GM23338 (cell line): ENCODE measurements at regions not wholly inside any gene's neighbourhood (a gene's known extent, or its start where the extent isn't known, plus 50 kb on each side); places are given as distances from the start of the nearest gene placed in this dataset.

ENCODE experiments used
- ATAC-seq: fragments of 200-7000 bp; cut with Tn5 transposase; 3 replicates; pipeline ENCODE4 v1.9.1; 2020
- DNase-seq: peaks from one replicate; pipeline ENCODE4 v3.0.0-alpha.2; 2015; ENCODE audit warnings: low spot score
- H2AFZ ChIP-seq: fragments of 200-600 bp; sonication (generic); 2 replicates; pipeline ENCODE4 v1.8.0; 2016; ENCODE audit warnings: antibody characterized with exemption, mild to moderate bottlenecking, moderate library complexity
- H3F3A ChIP-seq: fragments of 200-600 bp; sonication (generic); replicated peaks from 2 replicates; pipeline ENCODE4 v1.8.0; 2017; ENCODE audit warnings: antibody characterized with exemption, mixed run types, low read depth
- H3K27ac ChIP-seq: fragments of 200-600 bp; sonication (generic); 2 replicates; pipeline ENCODE4 v1.6.1; 2016; ENCODE audit warnings: low read depth
- H3K27me3 ChIP-seq: fragments of 200-600 bp; sonication (generic); 2 replicates; pipeline ENCODE4 v1.8.0; 2016; ENCODE audit warnings: mild to moderate bottlenecking, mixed run types, moderate library complexity; ENCODE audit not compliant: insufficient read depth
- H3K36me3 ChIP-seq: fragments of 200-600 bp; sonication (generic); 2 replicates; pipeline ENCODE4 v1.8.0; 2016; ENCODE audit warnings: mild to moderate bottlenecking; ENCODE audit not compliant: insufficient read depth
- H3K4me1 ChIP-seq: fragments of 200-600 bp; sonication (generic); 2 replicates; pipeline ENCODE4 v1.8.0; 2016; ENCODE audit warnings: mild to moderate bottlenecking, moderate library complexity; ENCODE audit not compliant: insufficient read depth
- H3K4me2 ChIP-seq: fragments of 200-600 bp; sonication (generic); 2 replicates; pipeline ENCODE4 v1.7.1; 2017; ENCODE audit warnings: mixed run types
- H3K4me3 ChIP-seq: fragments of 200-600 bp; sonication (generic); 2 replicates; pipeline ENCODE4 v1.6.1; 2016; ENCODE audit warnings: mixed run types
- H3K79me2 ChIP-seq: fragments of 200-600 bp; sonication (generic); replicated peaks from 2 replicates; pipeline ENCODE4 v1.8.0; 2017; ENCODE audit warnings: mild to moderate bottlenecking; ENCODE audit not compliant: insufficient read depth
- H3K9me2 ChIP-seq: fragments of 200-600 bp; sonication (generic); 2 replicates; pipeline ENCODE4 v1.8.0; 2017; ENCODE audit not compliant: insufficient read depth
- H4K20me1 ChIP-seq: fragments of 200-600 bp; sonication (generic); replicated peaks from 2 replicates; pipeline ENCODE4 v1.8.0; 2017; ENCODE audit warnings: mild to moderate bottlenecking; ENCODE audit not compliant: insufficient read depth
- H3K27ac Mint-ChIP-seq: 2 replicates; pipeline ENCODE4 v1.8.0; 2020; ENCODE audit warnings: inconsistent platforms, mild to moderate bottlenecking, moderate library complexity, mixed read lengths
- H3K27me3 Mint-ChIP-seq: 3 replicates; pipeline ENCODE4 v1.8.0; 2022; ENCODE audit warnings: low read depth, mild to moderate bottlenecking, moderate library complexity, mixed read lengths, inconsistent platforms; ENCODE audit not compliant: insufficient read depth, poor library complexity
- H3K36me3 Mint-ChIP-seq: 3 replicates; pipeline ENCODE4 v1.8.0; 2021; ENCODE audit warnings: low read depth, mild to moderate bottlenecking, inconsistent platforms, moderate library complexity, mixed read lengths
- H3K4me1 Mint-ChIP-seq: 3 replicates; pipeline ENCODE4 v1.8.0; 2020; ENCODE audit warnings: mild to moderate bottlenecking, inconsistent platforms, mixed read lengths
- H3K4me3 Mint-ChIP-seq: 3 replicates; pipeline ENCODE4 v1.8.0; 2021; ENCODE audit warnings: moderate library complexity, mild to moderate bottlenecking, inconsistent platforms, mixed read lengths
- H3K9me3 Mint-ChIP-seq: 3 replicates; pipeline ENCODE4 v1.8.0; 2020; ENCODE audit warnings: moderate library complexity, mild to moderate bottlenecking, inconsistent platforms, mixed read lengths
- CREB1 ChIP-seq: fragments of 250-450 bp; sonication (Bioruptor Pico); IDR thresholded peaks from 2 replicates; pipeline ENCODE4 v1.5.0; 2020; ENCODE audit warnings: low read depth, mild to moderate bottlenecking, moderate library complexity
- CTCF ChIP-seq, 2 experiments: fragments of 200-600 bp in 1 of 2; sonication (generic) in 1 of 2; conservative IDR thresholded peaks; 2 replicates each; pipeline versions ENCODE4 v1.5.1 to v1.6.1; 2016 to 2017; ENCODE audit warnings: antibody characterized with exemption in 2 of 2, low read depth in 2 of 2, mild to moderate bottlenecking in 2 of 2, moderate library complexity in 1 of 2
- ETS1 ChIP-seq: IDR thresholded peaks from 2 replicates; pipeline ENCODE4 v1.6.1; 2016; ENCODE audit warnings: antibody characterized with exemption
- EZH2 ChIP-seq: fragments of 200-600 bp; sonication (generic); IDR thresholded peaks from one replicate; pipeline ENCODE4 v1.8.0; 2017; ENCODE audit warnings: antibody characterized with exemption, mild to moderate bottlenecking, low read depth; ENCODE audit not compliant: unreplicated experiment
- EZH2phosphoT487 ChIP-seq: fragments of 200-600 bp; sonication (generic); IDR thresholded peaks from one replicate; pipeline ENCODE4 v1.8.1; 2018; ENCODE audit warnings: antibody characterized with exemption; ENCODE audit not compliant: unreplicated experiment
- JUNB ChIP-seq: IDR thresholded peaks from one replicate; pipeline ENCODE4 v1.6.1; 2016; ENCODE audit warnings: antibody characterized with exemption; ENCODE audit not compliant: unreplicated experiment
- NANOG ChIP-seq: IDR thresholded peaks from 2 replicates; pipeline ENCODE4 v1.6.1; 2016; ENCODE audit warnings: antibody characterized with exemption, borderline replicate concordance
- POLR2AphosphoS5 ChIP-seq: IDR thresholded peaks from 2 replicates; pipeline ENCODE4 v1.6.1; 2016; ENCODE audit warnings: antibody characterized with exemption, low read depth
- REST ChIP-seq: IDR thresholded peaks from one replicate; pipeline ENCODE4 v1.6.1; 2018; ENCODE audit warnings: antibody characterized with exemption; ENCODE audit not compliant: unreplicated experiment
- STAT1 ChIP-seq: IDR thresholded peaks from one replicate; pipeline ENCODE4 v1.6.1; 2016; ENCODE audit warnings: antibody characterized with exemption; ENCODE audit not compliant: unreplicated experiment
- ZNF114 ChIP-seq: fragments of 250-450 bp; sonication (Bioruptor Pico); IDR thresholded peaks from 2 replicates; pipeline ENCODE4 v1.5.0; 2020; ENCODE audit warnings: mild to moderate bottlenecking, moderate library complexity
- ZNF331 ChIP-seq: fragments of 250-450 bp; sonication (Bioruptor Pico); IDR thresholded peaks from 2 replicates; pipeline ENCODE4 v1.5.0; 2020; ENCODE audit warnings: low read depth, mild to moderate bottlenecking, moderate library complexity
- ZNF462 ChIP-seq: fragments of 250-450 bp; sonication (Bioruptor Pico); IDR thresholded peaks from 2 replicates; pipeline ENCODE4 v1.5.0; 2020; ENCODE audit warnings: mild to moderate bottlenecking, moderate library complexity

- H3K27me3 Mint-ChIP-seq: no peaks in the 10 kb centered on the region
- H3K27ac Mint-ChIP-seq: no peak overlapping the region
- 0 out of 2 replicates have a peak, but pooled peaks cover 3% of the 10 kb centered on the region for H3K9me2 ChIP-seq
- H3K4me1 Mint-ChIP-seq: no peaks in the 10 kb centered on the region
- no peak for TF ChIP-seq REST
- TF ChIP-seq CTCF (conservative IDR thresholded peaks at IDR 0.05; ENCODE audit: low read depth in 2 of 2): no peak
- TF ChIP-seq EZH2: no peak
- no peak for TF ChIP-seq ZNF114 (CRISPR knock-in tag)
- TF ChIP-seq POLR2AphosphoS5: no peak
- TF ChIP-seq EZH2phosphoT487: no peak
- TF ChIP-seq ETS1: no peak
- no peak for TF ChIP-seq STAT1
- TF ChIP-seq NANOG: no peak
- TF ChIP-seq ZNF331 (CRISPR knock-in tag): no peak
- no peak for TF ChIP-seq JUNB
- no peak for TF ChIP-seq ZNF462
- no peak for TF ChIP-seq CREB1 (CRISPR knock-in tag)
- no peak for ATAC-seq
- H3K4me2 ChIP-seq: no peak overlapping the region
- no peaks in the 10 kb centered on the region for H3F3A ChIP-seq
- no peaks in the 10 kb centered on the region for H4K20me1 ChIP-seq
- no peak overlapping the region for H2AFZ ChIP-seq
- no peaks in the 10 kb centered on the region for H3K36me3 ChIP-seq
- H3K4me3 Mint-ChIP-seq: no peak overlapping the region
- no peaks in the 10 kb centered on the region for H3K36me3 Mint-ChIP-seq
- no peaks in the 10 kb centered on the region; the same call in 1 of the 2 replicates for H3K4me1 ChIP-seq
- no peaks in the 10 kb centered on the region for H3K27me3 ChIP-seq
- no peak overlapping the region for H3K27ac ChIP-seq
- H3K9me3 Mint-ChIP-seq: no peaks in the 10 kb centered on the region
- DNase-seq: no peak
- H3K79me2 ChIP-seq: no peaks in the 10 kb centered on the region
- no peak overlapping the region for H3K4me3 ChIP-seq
Observed at GRCh38 chr6:86856379-86856778, 80.9 kb upstream of the HTR1E start.
